ENCODE measurements at regions not wholly inside any gene's neighbourhood (a gene's known extent, or its start where the extent isn't known, plus 50 kb on each side); places are given as distances from the start of the nearest gene placed in this dataset.

DNA sequence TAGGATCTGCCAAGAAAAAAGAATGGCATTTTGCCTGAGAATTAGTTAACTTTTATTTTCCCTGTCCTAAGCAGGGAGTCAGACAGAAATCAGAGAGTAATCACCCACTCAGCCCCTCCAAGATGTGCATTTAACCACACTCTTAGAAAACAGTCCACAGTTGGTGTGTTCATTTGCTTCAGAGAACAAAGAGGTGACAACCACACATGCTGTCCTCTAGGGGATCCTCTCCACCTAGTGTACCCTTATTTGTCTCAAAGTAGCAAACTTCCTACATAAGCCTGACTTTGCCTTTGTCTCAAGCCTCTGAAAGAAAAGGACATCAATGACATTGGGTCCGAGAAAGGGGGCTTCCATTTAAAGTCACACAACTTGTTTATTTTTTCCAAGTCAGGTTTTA lies 107.0 kb upstream of the RFC3 start:
- no peaks in the 10 kb centered on the region for H3K4me1 ChIP-seq (ENCODE audit: control insufficient read depth in 3 of 3, insufficient read depth in 2 of 3, low read depth in 1 of 3, low read length in 2 of 3)
- WGBS, 3 donors, result 68 to 89% (median 82%) methylated on average over 1 of the region's 1 CpG
- H3K36me3 ChIP-seq (ENCODE audit: control insufficient read depth in 3 of 3, insufficient read depth in 2 of 3, low read depth in 1 of 3, low read length in 3 of 3), result no peaks in the 10 kb centered on the region
- no peak overlapping the region for H3K27ac ChIP-seq (ENCODE audit: low read depth in 1 of 3, low read length in 2 of 3)
- no peaks in the 10 kb centered on the region for H3K9me3 ChIP-seq (ENCODE audit: control insufficient read depth in 2 of 2, insufficient read depth in 1 of 2, low read depth in 1 of 2, low read length in 1 of 2)
- no peaks in the 10 kb centered on the region for H3K27me3 ChIP-seq (ENCODE audit: control insufficient read depth in 3 of 3, insufficient read depth in 3 of 3, low read length in 3 of 3)
- no peak for FAIRE-seq
- no peak for DNase-seq
- no peak overlapping the region for H3K4me3 ChIP-seq (ENCODE audit: low read depth in 1 of 3, low read length in 3 of 3)

DNA sequence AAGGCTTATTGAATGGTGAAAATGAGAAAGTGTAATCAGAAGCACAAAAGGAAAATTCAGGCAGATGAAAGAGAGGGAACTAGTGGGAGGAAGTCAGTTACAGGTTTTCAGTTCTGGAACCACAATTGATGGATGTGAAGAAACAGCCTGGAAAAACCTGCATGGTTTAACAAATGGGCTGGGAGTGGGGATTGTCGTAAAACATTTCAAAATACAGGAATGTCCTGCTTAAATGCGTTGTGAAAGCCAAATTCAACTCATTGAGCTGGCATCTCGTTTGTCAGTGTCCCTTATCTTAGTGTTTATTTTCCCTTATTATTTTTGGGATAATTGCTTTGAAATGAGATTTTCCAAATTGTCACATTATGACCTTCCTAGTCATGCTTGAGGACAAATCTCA lies 106.5 kb upstream of the RFC3 start:
- Histone ChIP-seq H3K4me3 (ENCODE audit: low read depth in 1 of 3, low read length in 3 of 3) (no peak overlapping the region), H3K9me3 (ENCODE audit: control insufficient read depth in 2 of 2, insufficient read depth in 1 of 2, low read depth in 1 of 2, low read length in 1 of 2) (no peaks in the 10 kb centered on the region), H3K36me3 (ENCODE audit: control insufficient read depth in 3 of 3, insufficient read depth in 2 of 3, low read depth in 1 of 3, low read length in 3 of 3) (no peaks in the 10 kb centered on the region), H3K4me1 (ENCODE audit: control insufficient read depth in 3 of 3, insufficient read depth in 2 of 3, low read depth in 1 of 3, low read length in 2 of 3) (no peaks in the 10 kb centered on the region), H3K27me3 (ENCODE audit: control insufficient read depth in 3 of 3, insufficient read depth in 3 of 3, low read length in 3 of 3) (no peaks in the 10 kb centered on the region), H3K27ac (ENCODE audit: low read depth in 1 of 3, low read length in 2 of 3) (no peak overlapping the region)
- WGBS, 3 donors, result 66 to 81% (median 68%) methylated on average over 3 of the region's 3 CpGs
- DNase-seq (no peak), FAIRE-seq (no peak)

DNA sequence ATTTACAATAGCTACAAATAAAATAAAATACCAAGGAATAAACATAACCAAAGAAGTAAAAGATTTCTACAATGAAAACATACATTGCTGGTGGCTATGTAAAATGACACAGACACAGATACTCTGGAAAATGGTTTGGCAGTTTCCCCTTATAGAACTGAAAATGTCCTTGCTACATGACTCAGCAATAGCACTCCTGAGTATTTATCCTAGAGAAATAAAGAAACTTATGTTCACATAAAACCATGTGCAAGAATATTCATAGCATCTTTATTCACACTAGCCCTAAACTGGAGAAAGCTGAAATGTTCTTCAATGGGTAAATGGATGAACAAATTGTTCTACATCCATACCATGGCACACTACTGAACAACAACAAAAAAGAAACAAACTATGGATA lies 100.2 kb upstream of the RFC3 start:
- Histone ChIP-seq H3K36me3 (ENCODE audit: control insufficient read depth in 3 of 3, insufficient read depth in 2 of 3, low read depth in 1 of 3, low read length in 3 of 3) (no peaks in the 10 kb centered on the region), H3K9me3 (ENCODE audit: control insufficient read depth in 2 of 2, insufficient read depth in 1 of 2, low read depth in 1 of 2, low read length in 1 of 2) (no peaks in the 10 kb centered on the region), H3K4me1 (ENCODE audit: control insufficient read depth in 3 of 3, insufficient read depth in 2 of 3, low read depth in 1 of 3, low read length in 2 of 3) (peaks cover 0 to 3% (median 0%) of the 10 kb centered on the region in 3 donors), H3K4me3 (ENCODE audit: low read depth in 1 of 3, low read length in 3 of 3) (no peak overlapping the region), H3K27ac (ENCODE audit: low read depth in 1 of 3, low read length in 2 of 3) (no peak overlapping the region), H3K27me3 (ENCODE audit: control insufficient read depth in 3 of 3, insufficient read depth in 3 of 3, low read length in 3 of 3) (no peaks in the 10 kb centered on the region)
- DNase-seq (no peak), FAIRE-seq (no peak)

DNA sequence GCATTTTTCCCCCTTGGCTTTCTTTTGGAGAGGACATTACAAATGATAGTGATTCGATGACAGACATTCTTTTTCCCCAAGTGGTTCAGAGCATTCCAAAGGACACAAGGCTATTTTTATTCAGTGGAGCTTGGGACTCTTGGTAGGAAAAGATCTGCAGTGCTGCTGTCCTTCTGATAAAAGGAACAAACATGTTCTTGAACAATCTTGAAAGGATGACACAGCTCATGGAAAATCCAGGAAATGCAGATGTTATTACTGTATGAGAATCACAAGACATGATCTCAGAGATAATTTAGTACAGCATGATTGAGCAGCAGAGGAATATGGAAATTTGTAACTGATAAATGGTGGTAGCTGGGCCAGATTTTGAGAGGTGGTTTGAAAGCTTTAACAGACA lies 96.2 kb upstream of the RFC3 start:
- FAIRE-seq (no peak), DNase-seq (no peak)
- no peak overlapping the region for H3K4me3 ChIP-seq (ENCODE audit: low read depth in 1 of 3, low read length in 3 of 3)
- no peaks in the 10 kb centered on the region for H3K9me3 ChIP-seq (ENCODE audit: control insufficient read depth in 2 of 2, insufficient read depth in 1 of 2, low read depth in 1 of 2, low read length in 1 of 2)
- 7 to 30% (median 29%) methylated on average over 1 of the region's 1 CpG for WGBS, 3 donors
- no peaks in the 10 kb centered on the region for H3K36me3 ChIP-seq (ENCODE audit: control insufficient read depth in 3 of 3, insufficient read depth in 2 of 3, low read depth in 1 of 3, low read length in 3 of 3)
- H3K27ac ChIP-seq (ENCODE audit: low read depth in 1 of 3, low read length in 2 of 3), result no peak overlapping the region
- peaks cover 0 to 9% (median 0%) of the 10 kb centered on the region in 3 donors for H3K4me1 ChIP-seq (ENCODE audit: control insufficient read depth in 3 of 3, insufficient read depth in 2 of 3, low read depth in 1 of 3, low read length in 2 of 3)
- H3K27me3 ChIP-seq (ENCODE audit: control insufficient read depth in 3 of 3, insufficient read depth in 3 of 3, low read length in 3 of 3), result no peaks in the 10 kb centered on the region

DNA sequence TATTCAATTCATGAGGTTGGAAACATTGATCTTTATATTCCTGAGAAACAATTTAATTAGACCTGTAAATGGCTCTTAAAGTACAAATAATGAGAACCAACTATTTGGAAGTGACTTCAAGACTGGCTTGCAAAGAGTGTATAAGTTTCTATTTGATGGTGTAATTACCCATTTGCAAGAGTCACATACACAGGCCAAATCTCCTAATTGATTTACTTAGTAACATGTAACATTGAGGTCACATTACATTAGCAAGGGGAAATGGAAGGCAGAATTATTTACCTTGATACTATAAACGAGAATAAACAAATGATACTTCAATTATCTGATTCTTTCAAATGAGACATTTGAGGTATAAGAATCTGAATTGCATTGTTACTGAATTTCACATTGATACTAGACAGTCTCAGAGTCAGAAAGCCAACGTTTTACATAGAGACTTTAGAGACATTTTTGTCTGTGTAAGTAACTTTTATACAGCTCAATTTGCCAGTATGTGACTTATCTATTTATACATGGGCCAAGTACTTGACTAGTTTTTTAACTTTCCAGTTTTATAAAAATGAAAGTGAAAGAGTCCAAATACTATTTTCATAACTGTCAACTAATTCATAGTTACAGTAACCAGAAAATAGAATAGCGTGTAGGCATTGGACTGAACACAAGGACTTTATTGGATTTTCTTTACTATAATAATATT lies 95.6 kb upstream of the RFC3 start:
- DNase-seq, result peak; percentile 5 to 20

DNA sequence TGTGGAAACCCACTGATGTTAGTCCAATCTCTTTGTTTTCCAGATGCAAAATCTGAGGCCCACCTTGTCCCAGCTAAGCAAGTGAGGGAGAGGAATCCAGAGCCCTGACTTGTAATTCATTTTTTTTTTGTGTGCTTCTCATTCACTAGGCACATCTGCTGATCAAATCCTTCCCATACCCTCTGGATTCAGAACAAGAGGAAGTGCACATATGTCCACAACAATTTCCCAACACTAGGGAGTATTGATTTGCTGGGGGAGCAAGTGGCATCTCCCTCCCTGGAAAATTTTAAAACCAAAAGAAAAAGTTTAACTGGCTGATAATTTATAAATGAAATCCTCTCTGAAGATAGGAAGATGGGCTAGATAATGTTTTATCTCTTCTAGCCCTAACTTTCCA lies 94.6 kb upstream of the RFC3 start:
- no peak for FAIRE-seq
- H3K4me3 ChIP-seq (ENCODE audit: low read depth in 1 of 3, low read length in 3 of 3), result no peak overlapping the region
- peak overlapping the region in 1 of 3 donors; percentile 44 for H3K27ac ChIP-seq (ENCODE audit: low read depth in 1 of 3, low read length in 2 of 3)
- no peaks in the 10 kb centered on the region for H3K9me3 ChIP-seq (ENCODE audit: control insufficient read depth in 2 of 2, insufficient read depth in 1 of 2, low read depth in 1 of 2, low read length in 1 of 2)
- H3K36me3 ChIP-seq (ENCODE audit: control insufficient read depth in 3 of 3, insufficient read depth in 2 of 3, low read depth in 1 of 3, low read length in 3 of 3), result no peaks in the 10 kb centered on the region
- no peak for DNase-seq
- peaks cover 0 to 12% (median 0%) of the 10 kb centered on the region in 3 donors for H3K4me1 ChIP-seq (ENCODE audit: control insufficient read depth in 3 of 3, insufficient read depth in 2 of 3, low read depth in 1 of 3, low read length in 2 of 3)
- no peaks in the 10 kb centered on the region for H3K27me3 ChIP-seq (ENCODE audit: control insufficient read depth in 3 of 3, insufficient read depth in 3 of 3, low read length in 3 of 3)

More for the DNA sequence above, 95.6 kb upstream of the RFC3 start:
- Histone ChIP-seq H3K9me3 (ENCODE audit: control insufficient read depth in 2 of 2, insufficient read depth in 1 of 2, low read depth in 1 of 2, low read length in 1 of 2) (no peaks in the 10 kb centered on the region), H3K4me1 (ENCODE audit: control insufficient read depth in 3 of 3, insufficient read depth in 2 of 3, low read depth in 1 of 3, low read length in 2 of 3) (peaks cover 0 to 9% (median 0%) of the 10 kb centered on the region in 3 donors), H3K27ac (ENCODE audit: low read depth in 1 of 3, low read length in 2 of 3) (no peak overlapping the region), H3K36me3 (ENCODE audit: control insufficient read depth in 3 of 3, insufficient read depth in 2 of 3, low read depth in 1 of 3, low read length in 3 of 3) (no peaks in the 10 kb centered on the region), H3K4me3 (ENCODE audit: low read depth in 1 of 3, low read length in 3 of 3) (no peak overlapping the region), H3K27me3 (ENCODE audit: control insufficient read depth in 3 of 3, insufficient read depth in 3 of 3, low read length in 3 of 3) (no peaks in the 10 kb centered on the region)
- WGBS, 3 donors, result 14 to 22% (median 18%) methylated on average over 3 of the region's 3 CpGs
- FAIRE-seq, result peak; percentile 67

DNA sequence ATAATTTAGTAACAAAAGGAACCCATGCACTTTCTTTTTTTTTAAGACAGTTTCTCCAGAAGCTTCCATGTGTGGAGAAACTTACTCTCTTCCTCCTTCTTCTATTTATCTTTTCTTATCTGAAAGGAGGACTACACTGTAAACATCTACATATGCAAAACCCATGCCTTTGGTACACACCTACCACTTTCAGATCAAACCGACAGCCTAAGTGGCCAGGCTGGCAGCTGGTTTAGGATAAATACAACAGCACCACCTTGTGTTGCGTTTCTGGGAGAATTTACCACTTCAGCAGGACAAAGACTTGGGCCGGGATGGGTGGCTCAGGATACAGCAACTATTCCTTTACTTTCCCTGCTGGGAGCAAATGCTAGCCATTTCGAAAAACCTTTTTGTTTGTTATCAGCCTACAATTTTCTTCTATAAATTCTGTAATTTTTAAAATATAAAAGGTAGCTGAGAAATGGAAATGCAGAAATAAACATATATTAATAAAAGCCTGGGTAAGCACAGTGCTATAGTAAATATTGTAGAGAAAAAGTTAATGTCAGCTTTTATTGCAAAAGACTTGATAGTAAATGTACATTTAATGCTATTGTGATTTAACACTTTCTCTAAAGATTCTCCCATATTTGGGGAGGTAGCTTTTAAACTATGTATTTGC lies 94.0 kb upstream of the RFC3 start:
- WGBS, 3 donors, result 2 to 5% (median 3%) methylated on average over 4 of the region's 4 CpGs
- no peak for FAIRE-seq
- H3K27ac ChIP-seq (ENCODE audit: low read depth in 1 of 3, low read length in 2 of 3), result no peak overlapping the region

DNA sequence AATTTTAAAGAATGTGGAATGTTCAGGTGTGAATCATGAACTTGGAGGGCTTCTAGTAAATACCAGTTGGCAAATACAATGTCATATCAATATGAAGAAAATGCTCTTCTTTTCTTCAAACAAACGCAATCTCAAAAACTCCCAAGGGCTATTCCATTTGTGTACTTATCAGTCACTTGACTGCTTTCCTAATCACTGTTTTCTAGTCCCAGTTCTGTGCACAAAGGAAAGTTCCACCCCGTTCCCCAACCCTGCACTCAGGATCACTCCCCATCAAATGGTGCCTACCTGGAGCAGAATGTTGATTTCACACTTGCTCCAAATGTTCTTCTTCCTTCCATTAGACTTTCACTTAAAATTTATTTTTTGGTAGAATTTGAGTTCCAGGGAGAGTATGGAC lies 92.6 kb upstream of the RFC3 start:
- FAIRE-seq (no peak), DNase-seq (no peak)
- no peak overlapping the region for H3K27ac ChIP-seq (ENCODE audit: low read depth in 1 of 3, low read length in 2 of 3)
- no peaks in the 10 kb centered on the region for H3K9me3 ChIP-seq (ENCODE audit: control insufficient read depth in 2 of 2, insufficient read depth in 1 of 2, low read depth in 1 of 2, low read length in 1 of 2)
- no peaks in the 10 kb centered on the region for H3K36me3 ChIP-seq (ENCODE audit: control insufficient read depth in 3 of 3, insufficient read depth in 2 of 3, low read depth in 1 of 3, low read length in 3 of 3)
- H3K4me1 ChIP-seq (ENCODE audit: control insufficient read depth in 3 of 3, insufficient read depth in 2 of 3, low read depth in 1 of 3, low read length in 2 of 3), result peaks cover 0 to 12% (median 0%) of the 10 kb centered on the region in 3 donors
- no peak overlapping the region for H3K4me3 ChIP-seq (ENCODE audit: low read depth in 1 of 3, low read length in 3 of 3)
- no peaks in the 10 kb centered on the region for H3K27me3 ChIP-seq (ENCODE audit: control insufficient read depth in 3 of 3, insufficient read depth in 3 of 3, low read length in 3 of 3)
- 91 to 93% (median 93%) methylated on average over 2 of the region's 2 CpGs for WGBS, 3 donors

More for the DNA sequence above, 94.0 kb upstream of the RFC3 start:
- H3K27me3 ChIP-seq (ENCODE audit: control insufficient read depth in 3 of 3, insufficient read depth in 3 of 3, low read length in 3 of 3), result no peaks in the 10 kb centered on the region
- H3K36me3 ChIP-seq (ENCODE audit: control insufficient read depth in 3 of 3, insufficient read depth in 2 of 3, low read depth in 1 of 3, low read length in 3 of 3), result no peaks in the 10 kb centered on the region
- H3K4me1 ChIP-seq (ENCODE audit: control insufficient read depth in 3 of 3, insufficient read depth in 2 of 3, low read depth in 1 of 3, low read length in 2 of 3), result peaks cover 0 to 12% (median 0%) of the 10 kb centered on the region in 3 donors
- H3K4me3 ChIP-seq (ENCODE audit: low read depth in 1 of 3, low read length in 3 of 3), result no peak overlapping the region
- H3K9me3 ChIP-seq (ENCODE audit: control insufficient read depth in 2 of 2, insufficient read depth in 1 of 2, low read depth in 1 of 2, low read length in 1 of 2), result no peaks in the 10 kb centered on the region
- peak; percentile 88 to 90 for DNase-seq

Data from small intestine (tissue), 7 donors.